Ishikawa (cell line): ENCODE measurements at regions not wholly inside any gene's neighbourhood (a gene's known extent, or its start where the extent isn't known, plus 50 kb on each side); places are given as distances from the start of the nearest gene placed in this dataset.

Experiments
- CEBPB ChIP-seq: IDR thresholded peaks from 2 replicates; pipeline ENCODE4 v1.6.1; 2012
- CREB1 ChIP-seq: IDR thresholded peaks from 2 replicates; pipeline ENCODE4 v1.6.1; 2012; ENCODE audit warnings: low read depth
- EGR1 ChIP-seq: IDR thresholded peaks from 2 replicates; pipeline ENCODE4 v1.6.1; 2012
- EP300 ChIP-seq: IDR thresholded peaks from 2 replicates; pipeline ENCODE4 v1.6.1; 2012; ENCODE audit warnings: borderline replicate concordance
- FOXM1 ChIP-seq: IDR thresholded peaks from 2 replicates; pipeline ENCODE4 v1.6.1; 2012; ENCODE audit warnings: low read depth, borderline replicate concordance
- NFIC ChIP-seq: IDR thresholded peaks from 2 replicates; pipeline ENCODE4 v1.6.1; 2012
- RAD21 ChIP-seq: IDR thresholded peaks from 2 replicates; pipeline ENCODE4 v1.6.1; 2012; ENCODE audit warnings: low read depth
- TAF1 ChIP-seq: IDR thresholded peaks from 2 replicates; pipeline ENCODE4 v1.6.1; 2012; ENCODE audit warnings: low read depth, mild to moderate bottlenecking
- TCF12 ChIP-seq: IDR thresholded peaks from 2 replicates; pipeline ENCODE4 v1.6.1; 2012; ENCODE audit warnings: low read depth
- TEAD4 ChIP-seq: IDR thresholded peaks from 2 replicates; pipeline ENCODE4 v1.6.1; 2012
- YY1 ChIP-seq: IDR thresholded peaks from 2 replicates; pipeline ENCODE4 v1.6.1; 2012; ENCODE audit warnings: low read depth
- ZBTB7A ChIP-seq: IDR thresholded peaks from 2 replicates; pipeline ENCODE4 v1.6.1; 2012; ENCODE audit warnings: low read depth
- TF ChIP-seq, protein P1 (sequence below): IDR thresholded peaks from 2 replicates; pipeline ENCODE4 v1.6.1; 2012; ENCODE audit warnings: low read depth, mild to moderate bottlenecking
- TF ChIP-seq, protein P2 (sequence below): IDR thresholded peaks from 2 replicates; pipeline ENCODE4 v1.6.1; 2012
- TF ChIP-seq, protein P3 (sequence below): IDR thresholded peaks from 2 replicates; pipeline ENCODE4 v1.6.1; 2012

DNA sequence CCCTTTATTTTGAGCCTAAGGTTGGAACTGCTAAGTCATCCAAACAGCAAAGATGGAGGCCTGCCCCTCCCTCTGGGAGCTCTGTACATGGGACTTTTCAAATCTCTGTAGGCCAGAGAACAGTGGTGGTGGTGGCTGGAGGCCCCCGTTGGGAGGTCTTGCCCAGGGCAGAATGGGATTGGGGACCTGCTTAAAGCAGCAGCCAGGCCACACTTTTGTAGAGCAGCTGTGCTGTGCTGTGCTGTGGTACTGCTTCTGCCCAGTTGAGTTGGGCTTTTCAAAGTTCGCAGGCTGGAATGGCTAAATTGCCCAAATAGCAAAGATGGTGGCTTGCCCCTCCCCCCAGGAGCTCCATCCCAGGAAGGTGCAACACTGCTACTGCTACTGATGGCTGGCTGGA lies 147.5 kb upstream of the TACR3 start:
- TF ChIP-seq CEBPB, result no peak
- no peak for TF ChIP-seq TEAD4
- TF ChIP-seq TCF12, result no peak
- TF ChIP-seq CREB1, result no peak
- TF ChIP-seq, protein P1, sequence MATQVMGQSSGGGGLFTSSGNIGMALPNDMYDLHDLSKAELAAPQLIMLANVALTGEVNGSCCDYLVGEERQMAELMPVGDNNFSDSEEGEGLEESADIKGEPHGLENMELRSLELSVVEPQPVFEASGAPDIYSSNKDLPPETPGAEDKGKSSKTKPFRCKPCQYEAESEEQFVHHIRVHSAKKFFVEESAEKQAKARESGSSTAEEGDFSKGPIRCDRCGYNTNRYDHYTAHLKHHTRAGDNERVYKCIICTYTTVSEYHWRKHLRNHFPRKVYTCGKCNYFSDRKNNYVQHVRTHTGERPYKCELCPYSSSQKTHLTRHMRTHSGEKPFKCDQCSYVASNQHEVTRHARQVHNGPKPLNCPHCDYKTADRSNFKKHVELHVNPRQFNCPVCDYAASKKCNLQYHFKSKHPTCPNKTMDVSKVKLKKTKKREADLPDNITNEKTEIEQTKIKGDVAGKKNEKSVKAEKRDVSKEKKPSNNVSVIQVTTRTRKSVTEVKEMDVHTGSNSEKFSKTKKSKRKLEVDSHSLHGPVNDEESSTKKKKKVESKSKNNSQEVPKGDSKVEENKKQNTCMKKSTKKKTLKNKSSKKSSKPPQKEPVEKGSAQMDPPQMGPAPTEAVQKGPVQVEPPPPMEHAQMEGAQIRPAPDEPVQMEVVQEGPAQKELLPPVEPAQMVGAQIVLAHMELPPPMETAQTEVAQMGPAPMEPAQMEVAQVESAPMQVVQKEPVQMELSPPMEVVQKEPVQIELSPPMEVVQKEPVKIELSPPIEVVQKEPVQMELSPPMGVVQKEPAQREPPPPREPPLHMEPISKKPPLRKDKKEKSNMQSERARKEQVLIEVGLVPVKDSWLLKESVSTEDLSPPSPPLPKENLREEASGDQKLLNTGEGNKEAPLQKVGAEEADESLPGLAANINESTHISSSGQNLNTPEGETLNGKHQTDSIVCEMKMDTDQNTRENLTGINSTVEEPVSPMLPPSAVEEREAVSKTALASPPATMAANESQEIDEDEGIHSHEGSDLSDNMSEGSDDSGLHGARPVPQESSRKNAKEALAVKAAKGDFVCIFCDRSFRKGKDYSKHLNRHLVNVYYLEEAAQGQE, result no peak
- no peak for TF ChIP-seq NFIC
- TF ChIP-seq EGR1, result no peak
- no peak for TF ChIP-seq FOXM1
- TF ChIP-seq RAD21, result no peak
- no peak for TF ChIP-seq YY1
- TF ChIP-seq ZBTB7A, result no peak
- TF ChIP-seq EP300, result no peak
- TF ChIP-seq TAF1, result no peak
- TF ChIP-seq, protein P2, sequence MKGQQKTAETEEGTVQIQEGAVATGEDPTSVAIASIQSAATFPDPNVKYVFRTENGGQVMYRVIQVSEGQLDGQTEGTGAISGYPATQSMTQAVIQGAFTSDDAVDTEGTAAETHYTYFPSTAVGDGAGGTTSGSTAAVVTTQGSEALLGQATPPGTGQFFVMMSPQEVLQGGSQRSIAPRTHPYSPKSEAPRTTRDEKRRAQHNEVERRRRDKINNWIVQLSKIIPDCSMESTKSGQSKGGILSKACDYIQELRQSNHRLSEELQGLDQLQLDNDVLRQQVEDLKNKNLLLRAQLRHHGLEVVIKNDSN, result no peak
- TF ChIP-seq, protein P3, sequence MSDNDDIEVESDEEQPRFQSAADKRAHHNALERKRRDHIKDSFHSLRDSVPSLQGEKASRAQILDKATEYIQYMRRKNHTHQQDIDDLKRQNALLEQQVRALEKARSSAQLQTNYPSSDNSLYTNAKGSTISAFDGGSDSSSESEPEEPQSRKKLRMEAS, result no peak

DNA sequence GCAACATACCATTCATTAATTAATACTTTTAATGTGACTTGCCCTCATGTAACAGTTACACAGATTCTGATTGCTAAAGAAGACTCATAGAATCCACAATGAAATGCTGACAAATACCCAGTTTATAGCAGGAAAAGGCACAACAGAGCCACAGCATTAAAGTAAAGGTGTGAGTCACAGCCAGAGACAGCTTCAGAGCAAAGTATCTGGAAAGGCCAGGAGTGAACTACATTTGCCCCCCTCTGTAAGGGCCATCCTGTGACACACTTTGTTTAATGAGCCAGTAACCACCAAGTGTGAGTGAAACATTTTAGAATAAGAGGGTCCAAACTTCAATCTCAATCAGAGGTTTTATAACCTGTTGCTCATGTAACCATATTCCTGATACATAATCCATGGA lies 133.8 kb upstream of the TACR3 start:
- no peak for TF ChIP-seq TCF12

DNA sequence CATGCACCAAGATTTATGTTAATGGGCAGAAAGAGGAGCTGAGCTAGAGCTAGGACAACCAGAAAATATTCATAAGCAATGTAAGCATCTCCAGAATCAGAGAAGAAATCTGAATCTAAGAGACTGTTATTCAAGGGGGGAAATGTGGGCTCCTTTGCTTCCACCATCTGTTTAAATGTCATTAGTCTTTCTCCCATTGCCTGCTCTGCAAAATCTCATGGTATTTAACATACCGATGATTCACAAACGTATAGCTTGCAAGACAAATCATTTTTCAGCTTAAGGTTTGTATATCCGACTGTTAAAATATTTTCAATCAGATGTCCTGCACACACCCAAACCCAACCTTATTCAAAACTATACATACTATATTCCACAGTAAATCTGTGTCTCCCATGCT lies 133.4 kb upstream of the TACR3 start:
- TF ChIP-seq TCF12 (no peak), TAF1 (no peak), ZBTB7A (no peak), EGR1 (no peak), EP300 (no peak), NFIC (no peak), CEBPB (no peak), CREB1 (no peak)
- TF ChIP-seq, protein P2, result no peak
- TF ChIP-seq, protein P3, result no peak
- TF ChIP-seq, protein P1, result no peak

DNA sequence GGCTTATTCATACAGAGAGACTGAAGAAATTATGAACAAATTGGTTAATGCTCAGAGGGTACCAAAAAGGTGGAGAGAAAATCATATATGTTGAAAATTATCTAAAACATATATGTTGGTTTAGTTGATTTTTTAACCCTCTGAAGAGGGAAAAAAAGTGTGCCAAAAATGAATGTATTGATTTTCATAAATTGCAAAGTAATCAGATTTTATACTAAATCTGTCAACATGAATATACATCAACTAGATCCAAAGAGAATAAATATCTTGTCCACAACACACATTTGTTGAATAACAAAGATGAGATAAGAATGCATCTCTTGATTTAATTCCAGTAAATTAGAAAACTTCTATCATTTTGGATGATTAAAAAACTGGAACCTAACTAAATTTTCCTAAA lies 125.3 kb upstream of the TACR3 start:
- no peak for TF ChIP-seq RAD21
- TF ChIP-seq TAF1, result no peak
- TF ChIP-seq CEBPB, result no peak
- TF ChIP-seq YY1, result no peak
- TF ChIP-seq EGR1, result no peak
- no peak for TF ChIP-seq TEAD4
- TF ChIP-seq, protein P3, result no peak
- TF ChIP-seq CREB1, result no peak
- no peak for TF ChIP-seq ZBTB7A

DNA sequence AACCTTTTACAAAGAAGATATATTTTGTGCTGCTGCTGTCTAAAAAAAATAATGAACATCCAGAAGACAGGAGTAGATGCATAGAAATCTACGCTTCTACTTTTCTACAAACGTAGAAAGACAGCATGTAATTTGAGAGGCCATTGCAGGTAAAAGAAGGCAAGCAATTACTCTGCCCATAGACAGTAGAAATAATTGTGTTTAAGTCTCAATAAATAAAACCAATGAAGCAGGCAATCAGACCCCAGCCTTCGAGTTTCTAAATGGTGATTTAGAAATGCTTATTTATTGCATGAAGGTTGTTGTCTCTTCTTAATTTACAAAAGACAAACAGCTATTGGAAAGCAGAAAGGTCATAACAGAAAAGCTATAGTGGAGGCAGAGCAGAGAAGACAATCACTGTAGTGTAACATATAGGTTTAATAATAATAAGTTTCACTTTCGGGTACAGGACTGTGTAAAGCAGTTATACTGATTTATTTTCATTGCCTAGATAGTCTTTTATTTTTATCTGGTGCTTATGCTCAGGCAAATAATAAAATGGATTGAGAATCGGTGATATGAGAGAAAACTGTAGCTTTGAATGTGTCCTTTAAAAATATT lies 123.0 kb upstream of the TACR3 start:
- TF ChIP-seq CEBPB, result no peak
- TF ChIP-seq, protein P3, result no peak
- no peak for TF ChIP-seq TCF12
- TF ChIP-seq EP300, result no peak
- no peak for TF ChIP-seq ZBTB7A
- no peak for TF ChIP-seq TAF1
- TF ChIP-seq, protein P2, result no peak
- TF ChIP-seq CREB1, result no peak
- TF ChIP-seq, protein P1, result no peak
- TF ChIP-seq RAD21, result no peak
- no peak for TF ChIP-seq YY1
- no peak for TF ChIP-seq TEAD4
- no peak for TF ChIP-seq FOXM1
- TF ChIP-seq NFIC, result no peak
- no peak for TF ChIP-seq EGR1
